ENCODE measurements at regions not wholly inside any gene's neighbourhood (a gene's known extent, or its start where the extent isn't known, plus 50 kb on each side); places are given as distances from the start of the nearest gene placed in this dataset.

DNA sequence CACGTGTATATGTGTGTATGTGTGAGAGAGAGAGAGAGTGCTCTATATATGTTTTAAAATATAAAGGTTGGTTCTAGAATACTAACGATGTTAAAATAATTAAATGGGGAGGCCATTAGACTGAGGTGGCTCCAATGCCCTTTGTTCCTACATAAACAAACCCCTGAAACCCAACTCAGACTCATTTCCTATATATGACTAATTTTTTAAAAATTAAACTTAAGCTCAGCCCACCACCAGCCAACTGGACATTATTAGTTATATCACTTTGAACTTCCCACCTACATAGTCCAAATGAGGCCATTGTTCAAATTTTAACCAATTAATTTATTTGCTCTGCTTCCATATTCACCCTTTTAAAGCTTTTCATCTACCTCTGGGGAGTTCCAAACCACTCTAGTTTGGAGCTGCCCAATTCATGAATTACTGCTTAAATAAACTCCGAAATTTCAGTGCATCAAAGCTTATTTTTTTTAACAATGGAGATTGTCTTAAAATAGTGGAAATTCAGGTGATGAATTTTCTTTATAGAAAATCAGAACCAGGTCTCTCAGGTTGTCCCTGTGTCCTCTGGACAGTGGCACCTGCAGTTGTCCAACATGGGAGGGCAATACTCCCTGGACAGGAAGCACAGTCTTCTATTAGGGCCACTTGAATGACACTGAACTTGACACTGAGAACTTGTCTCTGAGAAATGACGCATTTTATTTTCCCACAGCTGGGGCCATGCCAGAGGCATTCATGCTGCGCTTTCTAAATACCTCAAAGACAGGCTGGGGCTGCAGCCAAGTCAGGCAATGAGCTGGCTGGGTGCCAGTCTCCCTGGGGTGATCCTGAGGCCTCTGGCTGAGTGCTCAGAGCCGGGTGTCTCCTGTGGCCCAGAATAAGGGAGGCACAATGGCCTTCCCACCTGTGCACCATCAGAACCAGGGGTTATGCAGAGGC is 109.5 kb upstream of the TMEM72 start:
- CTCF ChIA-PET, result no interaction called here

DNA sequence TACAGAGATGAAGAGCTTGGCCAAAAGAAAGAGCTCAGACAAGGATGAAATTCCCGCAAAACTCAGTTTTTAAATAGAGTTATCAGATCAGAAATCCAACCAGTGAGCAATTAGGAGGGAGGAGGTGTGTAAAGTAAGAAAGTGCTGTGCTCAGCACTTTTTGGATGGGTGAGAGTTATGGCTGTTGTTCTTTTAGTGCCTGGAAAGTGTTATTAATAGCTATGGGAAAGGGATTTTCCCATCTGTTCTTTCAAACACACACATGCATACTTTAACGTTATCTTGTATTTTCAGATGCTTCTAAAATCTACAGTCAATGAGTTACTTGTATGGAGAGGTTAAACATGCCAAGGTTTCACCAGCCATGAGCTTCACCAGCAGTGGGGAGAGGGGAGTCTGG is 107.3 kb upstream of the TMEM72 start:
- no peak for DNase-seq
- CTCF ChIA-PET, result no interaction called here
- Mint-ChIP-seq H3K27me3 (peaks cover 10% of the 10 kb centered on the region), H3K4me1 (no peaks in the 10 kb centered on the region), H3K36me3 (ENCODE audit: low read depth) (no peaks in the 10 kb centered on the region), H3K27ac (no peak overlapping the region), H3K9me3 (no peaks in the 10 kb centered on the region), H3K4me3 (no peak overlapping the region)
- POLR2A ChIA-PET, result no interaction called here

More for the DNA sequence above, 109.5 kb upstream of the TMEM72 start:
- DNase-seq, result no peak
- no peaks in the 10 kb centered on the region for H3K36me3 Mint-ChIP-seq (ENCODE audit: low read depth)
- peaks cover 14% of the 10 kb centered on the region for H3K27me3 Mint-ChIP-seq
- POLR2A ChIA-PET, result no interaction called here
- H3K4me1 Mint-ChIP-seq, result no peaks in the 10 kb centered on the region
- no peak overlapping the region for H3K27ac Mint-ChIP-seq
- no peak overlapping the region for H3K4me3 Mint-ChIP-seq
- H3K9me3 Mint-ChIP-seq, result no peaks in the 10 kb centered on the region

- no peak overlapping the region for H3K4me3 Mint-ChIP-seq
- no peak for DNase-seq
- ChIA-PET POLR2A (no interaction called here), CTCF (no interaction called here)
- no peaks in the 10 kb centered on the region for H3K4me1 Mint-ChIP-seq
- peaks cover 9% of the 10 kb centered on the region for H3K27me3 Mint-ChIP-seq
- no peaks in the 10 kb centered on the region for H3K9me3 Mint-ChIP-seq
- no peak overlapping the region for H3K27ac Mint-ChIP-seq
- H3K36me3 Mint-ChIP-seq (ENCODE audit: low read depth), result no peaks in the 10 kb centered on the region
These were observed 106.5 kb upstream of the TMEM72 start for GRCh38 chr10:44804661-44805060.

- no peak for DNase-seq
- peaks cover 5% of the 10 kb centered on the region for H3K27me3 Mint-ChIP-seq
- no peak overlapping the region for H3K27ac Mint-ChIP-seq
- CTCF ChIA-PET, result no interaction called here
- no peak overlapping the region for H3K4me3 Mint-ChIP-seq
- H3K4me1 Mint-ChIP-seq, result no peaks in the 10 kb centered on the region
- no peaks in the 10 kb centered on the region for H3K36me3 Mint-ChIP-seq (ENCODE audit: low read depth)
- POLR2A ChIA-PET, result no interaction called here
- no peaks in the 10 kb centered on the region for H3K9me3 Mint-ChIP-seq
These were observed 105.5 kb upstream of the TMEM72 start for GRCh38 chr10:44805466-44806210.

DNA sequence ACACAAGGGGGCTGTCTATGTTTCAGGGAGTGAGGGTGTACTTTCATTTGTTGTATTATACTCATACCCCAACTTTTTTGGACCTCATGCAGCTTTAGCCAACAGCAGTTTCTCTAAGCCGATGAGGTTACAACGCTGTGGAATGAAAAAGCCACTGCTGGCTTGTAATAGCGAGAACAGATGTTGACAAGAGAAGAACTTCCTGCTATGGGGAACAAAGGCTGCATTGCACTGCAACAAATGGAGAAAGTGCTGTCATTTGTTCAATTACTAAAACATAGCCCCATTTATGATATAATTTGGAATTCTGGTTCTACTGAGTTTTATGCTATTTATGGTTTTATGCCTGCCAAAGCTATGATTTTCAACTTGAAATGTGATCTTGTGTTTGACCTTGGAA is 104.2 kb upstream of the TMEM72 start:
- Mint-ChIP-seq H3K4me1 (no peaks in the 10 kb centered on the region), H3K27ac (no peak overlapping the region), H3K9me3 (no peaks in the 10 kb centered on the region), H3K27me3 (peaks cover 5% of the 10 kb centered on the region), H3K36me3 (ENCODE audit: low read depth) (no peaks in the 10 kb centered on the region), H3K4me3 (no peak overlapping the region)
- ChIA-PET POLR2A (no interaction called here), CTCF (no interaction called here)
- no peak for DNase-seq

DNA sequence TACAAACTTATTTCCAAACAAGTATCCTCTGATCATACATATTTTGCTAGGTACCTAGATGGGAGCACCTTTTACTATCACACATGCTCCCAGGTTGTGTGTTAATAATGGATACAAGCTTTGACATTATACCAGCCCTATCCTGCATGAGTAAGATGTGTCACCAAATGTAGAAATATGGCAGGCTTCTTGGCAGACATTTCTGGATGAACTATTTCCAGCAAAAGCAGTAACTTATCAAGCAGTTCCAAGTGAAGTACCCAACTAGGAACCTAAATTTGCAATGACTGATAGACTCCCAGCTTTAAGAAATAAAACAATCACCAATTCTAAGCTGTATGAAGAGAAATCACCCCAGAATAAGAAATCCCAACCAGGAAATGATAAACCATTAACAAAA is 103.7 kb upstream of the TMEM72 start:
- no peak for DNase-seq
- H3K27ac Mint-ChIP-seq, result no peak overlapping the region
- H3K4me3 Mint-ChIP-seq, result no peak overlapping the region
- H3K9me3 Mint-ChIP-seq, result no peaks in the 10 kb centered on the region
- H3K4me1 Mint-ChIP-seq, result no peaks in the 10 kb centered on the region
- no peaks in the 10 kb centered on the region for H3K36me3 Mint-ChIP-seq (ENCODE audit: low read depth)
- ChIA-PET CTCF (no interaction called here), POLR2A (no interaction called here)
- peaks cover 5% of the 10 kb centered on the region for H3K27me3 Mint-ChIP-seq

DNA sequence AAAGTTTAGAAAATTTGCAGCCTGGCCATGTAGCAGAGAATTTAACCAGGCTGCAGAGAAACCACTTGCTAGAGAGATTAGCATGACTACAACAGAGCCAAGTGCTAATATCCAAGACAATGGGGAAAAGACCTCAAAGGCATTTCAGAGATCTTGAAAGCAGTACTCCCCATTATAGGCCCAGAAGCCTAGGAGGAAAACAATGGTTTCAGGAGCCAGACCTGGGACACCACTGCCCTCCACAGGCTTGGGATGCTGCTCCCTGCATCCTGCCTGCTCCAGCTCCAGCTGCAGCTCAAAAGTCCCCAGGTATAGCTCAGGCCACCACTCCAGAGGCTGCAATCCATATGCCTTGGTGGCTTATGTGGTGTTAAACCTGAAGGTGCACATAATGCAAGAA is 101.5 kb upstream of the TMEM72 start:
- H3K9me3 Mint-ChIP-seq, result no peaks in the 10 kb centered on the region
- no peaks in the 10 kb centered on the region for H3K36me3 Mint-ChIP-seq (ENCODE audit: low read depth)
- H3K4me1 Mint-ChIP-seq, result no peaks in the 10 kb centered on the region
- no peak overlapping the region for H3K27ac Mint-ChIP-seq
- H3K27me3 Mint-ChIP-seq, result peaks cover 10% of the 10 kb centered on the region
- CTCF ChIA-PET, result no interaction called here
- no peak overlapping the region for H3K4me3 Mint-ChIP-seq
- no peak for DNase-seq
- POLR2A ChIA-PET, result no interaction called here

GRCh38 chr10:44811072-44811471 is 100.1 kb upstream of the TMEM72 start:
- peaks cover 7% of the 10 kb centered on the region for H3K27me3 Mint-ChIP-seq
- ChIA-PET CTCF (no interaction called here), POLR2A (no interaction called here)
- no peak for DNase-seq
- no peak overlapping the region for H3K4me3 Mint-ChIP-seq
- no peaks in the 10 kb centered on the region for H3K4me1 Mint-ChIP-seq
- no peaks in the 10 kb centered on the region for H3K36me3 Mint-ChIP-seq (ENCODE audit: low read depth)
- H3K27ac Mint-ChIP-seq, result no peak overlapping the region
- H3K9me3 Mint-ChIP-seq, result no peaks in the 10 kb centered on the region

GRCh38 chr10:44813201-44813600 is 97.9 kb upstream of the TMEM72 start:
- DNase-seq, result no peak
- Mint-ChIP-seq H3K27me3 (peaks cover 7% of the 10 kb centered on the region), H3K36me3 (ENCODE audit: low read depth) (no peaks in the 10 kb centered on the region), H3K9me3 (no peaks in the 10 kb centered on the region), H3K27ac (no peak overlapping the region), H3K4me3 (no peak overlapping the region), H3K4me1 (no peaks in the 10 kb centered on the region)
- ChIA-PET POLR2A (no interaction called here), CTCF (no interaction called here)

- Mint-ChIP-seq H3K4me1 (no peaks in the 10 kb centered on the region), H3K27me3 (peaks cover 7% of the 10 kb centered on the region), H3K4me3 (no peak overlapping the region), H3K36me3 (ENCODE audit: low read depth) (no peaks in the 10 kb centered on the region), H3K27ac (no peak overlapping the region), H3K9me3 (no peaks in the 10 kb centered on the region)
- DNase-seq, result no peak
- POLR2A ChIA-PET, result no interaction called here
- CTCF ChIA-PET, result no interaction called here
These were observed 96.2 kb upstream of the TMEM72 start for GRCh38 chr10:44814929-44815328.

- no peak overlapping the region for H3K27ac Mint-ChIP-seq
- ChIA-PET POLR2A (no interaction called here), CTCF (no interaction called here)
- H3K9me3 Mint-ChIP-seq, result no peaks in the 10 kb centered on the region
- no peak overlapping the region for H3K4me3 Mint-ChIP-seq
- H3K36me3 Mint-ChIP-seq (ENCODE audit: low read depth), result no peaks in the 10 kb centered on the region
- DNase-seq, result no peak
- H3K4me1 Mint-ChIP-seq, result no peaks in the 10 kb centered on the region
- H3K27me3 Mint-ChIP-seq, result peaks cover 5% of the 10 kb centered on the region
These were observed 93.0 kb upstream of the TMEM72 start for GRCh38 chr10:44818041-44818649.

- ChIA-PET CTCF (no interaction called here), POLR2A (no interaction called here)
- no peak overlapping the region for H3K4me3 Mint-ChIP-seq
- no peaks in the 10 kb centered on the region for H3K4me1 Mint-ChIP-seq
- no peaks in the 10 kb centered on the region for H3K9me3 Mint-ChIP-seq
- H3K27me3 Mint-ChIP-seq, result peaks cover 2% of the 10 kb centered on the region
- H3K27ac Mint-ChIP-seq, result no peak overlapping the region
- no peak for DNase-seq
- no peaks in the 10 kb centered on the region for H3K36me3 Mint-ChIP-seq (ENCODE audit: low read depth)
These were observed 92.4 kb upstream of the TMEM72 start for GRCh38 chr10:44818701-44819127.

DNA sequence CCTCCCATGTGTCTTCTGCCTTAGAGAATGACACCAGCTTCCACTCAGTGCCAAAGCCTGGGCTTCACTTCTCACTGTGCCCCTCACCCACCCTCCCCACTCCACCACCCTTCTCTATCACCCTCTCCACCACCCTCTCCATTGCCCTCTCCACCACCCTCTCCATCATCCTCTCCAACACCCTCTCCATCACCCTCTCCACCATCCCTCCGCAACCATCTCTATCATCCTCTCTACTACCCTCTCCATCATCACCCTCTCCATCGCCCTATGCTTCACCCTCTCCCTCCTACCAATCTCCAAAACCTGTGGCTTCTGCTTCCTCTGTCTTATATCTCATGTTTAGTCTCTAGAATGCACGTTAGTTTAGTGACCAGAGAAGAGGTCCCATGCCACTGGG is 91.0 kb upstream of the TMEM72 start:
- Mint-ChIP-seq H3K27ac (no peak overlapping the region), H3K27me3 (no peaks in the 10 kb centered on the region), H3K4me1 (no peaks in the 10 kb centered on the region), H3K36me3 (ENCODE audit: low read depth) (no peaks in the 10 kb centered on the region), H3K9me3 (no peaks in the 10 kb centered on the region), H3K4me3 (no peak overlapping the region)
- ChIA-PET CTCF (no interaction called here), POLR2A (no interaction called here)
- DNase-seq, result no peak

DNA sequence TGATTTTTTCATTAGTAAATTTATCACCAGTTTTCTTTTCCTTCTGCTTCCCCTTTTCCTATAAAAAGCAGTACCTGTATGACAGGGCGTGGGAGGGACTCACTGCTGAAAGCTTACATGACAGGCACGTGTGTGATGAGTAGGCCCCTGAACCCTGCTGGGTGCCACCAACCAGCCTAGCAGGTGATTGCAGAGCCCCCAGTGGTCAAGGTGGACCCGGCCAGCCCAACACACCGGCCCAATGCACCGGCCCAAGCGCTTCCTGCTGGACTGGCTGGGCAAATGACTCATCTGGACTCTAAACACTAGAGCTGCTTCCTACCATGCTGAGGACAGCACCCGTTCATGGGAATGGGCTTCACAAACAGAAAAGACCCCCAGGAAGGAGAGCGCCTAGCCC is 89.8 kb upstream of the TMEM72 start:
- H3K36me3 Mint-ChIP-seq (ENCODE audit: low read depth), result no peaks in the 10 kb centered on the region
- H3K4me1 Mint-ChIP-seq, result no peaks in the 10 kb centered on the region
- no peak for DNase-seq
- POLR2A ChIA-PET, result no interaction called here
- no peak overlapping the region for H3K27ac Mint-ChIP-seq
- no peak overlapping the region for H3K4me3 Mint-ChIP-seq
- no peaks in the 10 kb centered on the region for H3K27me3 Mint-ChIP-seq
- CTCF ChIA-PET, result no interaction called here
- H3K9me3 Mint-ChIP-seq, result no peaks in the 10 kb centered on the region

Data from activated CD4-positive, alpha-beta memory T cell treated with anti-CD3 and anti-CD28 coated beads, Interleukin-2, amount 10 ng/mL, durations not matched to agents 7 days and 5 days (primary cell).